H9 (cell line): ENCODE measurements at regions not wholly inside any gene's neighbourhood (a gene's known extent, or its start where the extent isn't known, plus 50 kb on each side); places are given as distances from the start of the nearest gene placed in this dataset.

Experiments used
- DNase-seq: peaks from one replicate; pipeline ENCODE4 v3.0.0-alpha.2; 2017
- H2AFZ ChIP-seq: one replicate; pipeline ENCODE4 v1.6.1; 2013; ENCODE audit warnings: mild to moderate bottlenecking, low read length, control low read depth, moderate library complexity
- H2AK5ac ChIP-seq: 2 replicates; pipeline ENCODE4 v1.6.1; 2013; ENCODE audit warnings: low read length, control low read depth, mixed read lengths; ENCODE audit not compliant: insufficient read length
- H2BK120ac ChIP-seq: one replicate; pipeline ENCODE4 v1.6.1; 2013; ENCODE audit warnings: low read depth, mild to moderate bottlenecking, low read length, control low read depth, inconsistent platforms; ENCODE audit not compliant: poor library complexity, severe bottlenecking
- H2BK12ac ChIP-seq: 2 replicates; pipeline ENCODE4 v1.6.1; 2013; ENCODE audit warnings: low read length, control low read depth, mixed read lengths, low read depth; ENCODE audit not compliant: insufficient read length
- H2BK15ac ChIP-seq: 2 replicates; pipeline ENCODE4 v1.6.1; 2013; ENCODE audit warnings: low read depth, low read length, control low read depth
- H2BK20ac ChIP-seq: one replicate; pipeline ENCODE4 v1.6.1; 2013; ENCODE audit warnings: low read depth, mild to moderate bottlenecking, low read length, control low read depth, inconsistent platforms; ENCODE audit not compliant: poor library complexity, severe bottlenecking
- H2BK5ac ChIP-seq: 2 replicates; pipeline ENCODE4 v1.6.1; 2013; ENCODE audit warnings: low read length, control low read depth, mixed read lengths; ENCODE audit not compliant: insufficient read length
- H3K14ac ChIP-seq: 2 replicates; pipeline ENCODE4 v1.6.1; 2013; ENCODE audit warnings: low read length, control low read depth; ENCODE audit not compliant: insufficient read depth
- H3K18ac ChIP-seq: 2 replicates; pipeline ENCODE4 v1.6.1; 2013; ENCODE audit warnings: low read depth, mild to moderate bottlenecking, mixed read lengths, low read length, control low read depth; ENCODE audit not compliant: insufficient read length
- H3K23ac ChIP-seq: 2 replicates; pipeline ENCODE4 v1.6.1; 2013; ENCODE audit warnings: low read length, control low read depth, mixed read lengths, low read depth; ENCODE audit not compliant: insufficient read length
- H3K23me2 ChIP-seq: 2 replicates; pipeline ENCODE4 v1.6.1; 2013; ENCODE audit warnings: low read depth, mild to moderate bottlenecking, mixed read lengths, low read length, control low read depth; ENCODE audit not compliant: insufficient read length, poor library complexity, severe bottlenecking
- H3K27ac ChIP-seq: 2 replicates; pipeline ENCODE4 v1.5.1; 2013; ENCODE audit warnings: low read length, control low read depth, mixed read lengths, low read depth; ENCODE audit not compliant: insufficient read length
- H3K27me3 ChIP-seq: 2 replicates; pipeline ENCODE4 v1.6.1; 2013; ENCODE audit warnings: low read length, control low read depth, inconsistent platforms; ENCODE audit not compliant: insufficient read depth
- H3K4ac ChIP-seq: 2 replicates; pipeline ENCODE4 v1.6.1; 2013; ENCODE audit warnings: low read depth, mild to moderate bottlenecking, control low read depth, inconsistent platforms, low read length, moderate library complexity
- H3K4me1 ChIP-seq: 2 replicates; pipeline ENCODE4 v1.6.1; 2013; ENCODE audit warnings: low read length, control low read depth, inconsistent platforms; ENCODE audit not compliant: insufficient read depth
- H3K4me2 ChIP-seq: 2 replicates; pipeline ENCODE4 v1.6.1; 2013; ENCODE audit warnings: low read length, control low read depth, mixed read lengths; ENCODE audit not compliant: insufficient read length, insufficient read depth
- H3K56ac ChIP-seq: 2 replicates; pipeline ENCODE4 v1.6.1; 2013; ENCODE audit warnings: low read depth, mild to moderate bottlenecking, mixed read lengths, low read length, control low read depth; ENCODE audit not compliant: insufficient read length
- H3K79me1 ChIP-seq: 2 replicates; pipeline ENCODE4 v1.6.1; 2013; ENCODE audit warnings: low read depth, mild to moderate bottlenecking, moderate library complexity, low read length, control low read depth, inconsistent platforms; ENCODE audit not compliant: insufficient read depth, poor library complexity, severe bottlenecking
- H3K79me2 ChIP-seq: 2 replicates; pipeline ENCODE4 v1.6.1; 2013; ENCODE audit warnings: low read length, control low read depth, inconsistent platforms; ENCODE audit not compliant: insufficient read depth
- H3K9ac ChIP-seq: 2 replicates; pipeline ENCODE4 v1.6.1; 2013; ENCODE audit warnings: low read length, control low read depth, mixed read lengths; ENCODE audit not compliant: insufficient read length; ENCODE audit errors: extremely low read depth
- H3K9me3 ChIP-seq: one replicate; pipeline ENCODE4 v1.6.1; 2013; ENCODE audit warnings: low read depth, low read length, inconsistent platforms; ENCODE audit not compliant: control insufficient read depth
- H3T11ph ChIP-seq: one replicate; pipeline ENCODE4 v1.6.1; 2013; ENCODE audit warnings: mild to moderate bottlenecking, low read length, control low read depth, inconsistent platforms
- H4K20me1 ChIP-seq: one replicate; pipeline ENCODE4 v1.6.1; 2013; ENCODE audit not compliant: control insufficient read depth, insufficient read length, insufficient read depth
- H4K5ac ChIP-seq: 2 replicates; pipeline ENCODE4 v1.6.1; 2013; ENCODE audit warnings: low read depth, mild to moderate bottlenecking, mixed read lengths, low read length, control low read depth; ENCODE audit not compliant: insufficient read length
- H4K8ac ChIP-seq: replicated peaks from 2 replicates; pipeline ENCODE4 v1.6.1; 2013; ENCODE audit warnings: low read length, control low read depth, mixed read lengths, low read depth; ENCODE audit not compliant: insufficient read length
- H4K91ac ChIP-seq: 2 replicates; pipeline ENCODE4 v1.6.1; 2013; ENCODE audit warnings: low read depth, mild to moderate bottlenecking, moderate library complexity, mixed read lengths, low read length, control low read depth; ENCODE audit not compliant: insufficient read length
- H3K27ac Mint-ChIP-seq, 3 experiments: 2 replicates in 2 of 3; 3 replicates in 1 of 3; pipeline ENCODE4 v1.8.0; 2020 to 2021; ENCODE audit warnings: mixed read lengths in 3 of 3, mild to moderate bottlenecking in 1 of 3, moderate library complexity in 1 of 3
- H3K27me3 Mint-ChIP-seq: 2 replicates; pipeline ENCODE4 v1.8.0; 2021; ENCODE audit warnings: low read depth, mild to moderate bottlenecking, moderate library complexity, mixed read lengths
- H3K36me3 Mint-ChIP-seq, 3 experiments: 2 replicates in 2 of 3; 3 replicates in 1 of 3; pipeline ENCODE4 v1.8.0; 2020 to 2021; ENCODE audit warnings: low read depth in 3 of 3, mixed read lengths in 3 of 3; ENCODE audit not compliant: insufficient read depth in 1 of 3
- H3K4me1 Mint-ChIP-seq, 2 experiments: 2 replicates each; pipeline ENCODE4 v1.8.0; 2020; ENCODE audit warnings: mixed read lengths in 2 of 2
- H3K4me3 Mint-ChIP-seq, 2 experiments: 2 replicates in 1 of 2; 3 replicates in 1 of 2; pipeline ENCODE4 v1.8.0; 2020 to 2021; ENCODE audit warnings: mild to moderate bottlenecking in 2 of 2, mixed read lengths in 2 of 2, moderate library complexity in 1 of 2
- H3K9me3 Mint-ChIP-seq, 2 experiments: 2 replicates in 1 of 2; 3 replicates in 1 of 2; pipeline ENCODE4 v1.8.0; 2020; ENCODE audit warnings: mild to moderate bottlenecking in 2 of 2, mixed read lengths in 2 of 2, moderate library complexity in 1 of 2
- WGBS: extraction: QIAGEN DNeasy Blood & Tissue Kit; methylation state at CpG from one replicate; pipeline ENCODE4 v1.1.7; 2013; ENCODE audit warnings: missing lambda C conversion rate, low lambda C conversion rate, mixed read lengths; ENCODE audit not compliant: insufficient read length; ENCODE audit errors: extremely low coverage; 5-methylcytosine and 5-hydroxymethylcytosine counted together
- TF ChIP-seq, protein P1 (sequence below): fragments of 200-600 bp; sonication (generic); conservative IDR thresholded peaks from 3 replicates; pipeline ENCODE4 v1.8.0; 2021; ENCODE audit warnings: antibody characterized with exemption, mild to moderate bottlenecking

DNA sequence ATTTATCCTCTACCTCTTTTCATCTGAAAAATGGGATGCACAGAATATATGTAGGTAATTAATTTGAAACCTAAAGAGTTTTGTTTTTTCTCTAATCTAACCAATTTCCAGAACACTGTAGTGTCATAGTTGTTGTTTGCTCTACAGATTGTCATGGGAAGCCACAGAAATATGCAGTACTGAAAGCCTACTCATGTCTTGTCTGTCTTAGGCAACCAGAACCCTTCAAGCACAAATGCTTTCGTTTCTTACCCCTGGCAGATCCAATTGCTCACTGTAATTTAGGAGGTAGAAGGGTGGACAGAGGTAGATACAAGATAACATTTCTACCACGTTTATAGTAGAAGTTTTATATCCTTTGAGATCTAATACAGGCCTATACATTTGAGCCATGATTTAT lies 330.2 kb upstream of the NOVA1 start:
- H2AFZ ChIP-seq: no peak overlapping the region

More for the DNA sequence above, 330.2 kb upstream of the NOVA1 start:
- H3K18ac ChIP-seq: no peak overlapping the region
- Mint-ChIP-seq H3K36me3 (no peaks in the 10 kb centered on the region), H3K27me3 (no peaks in the 10 kb centered on the region), H3K9me3 (no peaks in the 10 kb centered on the region; a peak in 1 of 5 replicates), H3K27ac (no peak overlapping the region), H3K4me3 (no peak overlapping the region), H3K4me1 (peaks cover 25 to 30% of the 10 kb centered on the region in 2 experiments)
- H3K56ac ChIP-seq: no peak overlapping the region
- no peak overlapping the region for H2AK5ac ChIP-seq
- H2BK120ac ChIP-seq: no peak overlapping the region
- no peaks in the 10 kb centered on the region for H3K23me2 ChIP-seq
- H3K4me1 ChIP-seq: peaks cover 7% of the 10 kb centered on the region; the same call in 1 of the 2 replicates
- no peak overlapping the region for H3T11ph ChIP-seq
- H3K9ac ChIP-seq: no peak overlapping the region
- no peak overlapping the region for H2BK5ac ChIP-seq
- H3K27me3 ChIP-seq: no peaks in the 10 kb centered on the region
- H3K14ac ChIP-seq: no peak overlapping the region
- no peaks in the 10 kb centered on the region for H3K79me1 ChIP-seq
- no peak overlapping the region for H4K8ac ChIP-seq
- H3K23ac ChIP-seq: no peak overlapping the region
- no peak for DNase-seq
- no peak overlapping the region for H4K5ac ChIP-seq
- no peak overlapping the region for H2BK15ac ChIP-seq
- no CpG with 5 or more reads among the region's 2 CpGs for WGBS
- H2BK20ac ChIP-seq: no peak overlapping the region
- H3K79me2 ChIP-seq: no peaks in the 10 kb centered on the region
- H2BK12ac ChIP-seq: no peak overlapping the region
- H3K27ac ChIP-seq: no peak overlapping the region
- no peak overlapping the region for H3K4me2 ChIP-seq
- H3K4ac ChIP-seq: no peak overlapping the region
- H3K9me3 ChIP-seq: no peaks in the 10 kb centered on the region
- H4K20me1 ChIP-seq: no peaks in the 10 kb centered on the region
- no peak overlapping the region for H4K91ac ChIP-seq
- TF ChIP-seq, protein P1, sequence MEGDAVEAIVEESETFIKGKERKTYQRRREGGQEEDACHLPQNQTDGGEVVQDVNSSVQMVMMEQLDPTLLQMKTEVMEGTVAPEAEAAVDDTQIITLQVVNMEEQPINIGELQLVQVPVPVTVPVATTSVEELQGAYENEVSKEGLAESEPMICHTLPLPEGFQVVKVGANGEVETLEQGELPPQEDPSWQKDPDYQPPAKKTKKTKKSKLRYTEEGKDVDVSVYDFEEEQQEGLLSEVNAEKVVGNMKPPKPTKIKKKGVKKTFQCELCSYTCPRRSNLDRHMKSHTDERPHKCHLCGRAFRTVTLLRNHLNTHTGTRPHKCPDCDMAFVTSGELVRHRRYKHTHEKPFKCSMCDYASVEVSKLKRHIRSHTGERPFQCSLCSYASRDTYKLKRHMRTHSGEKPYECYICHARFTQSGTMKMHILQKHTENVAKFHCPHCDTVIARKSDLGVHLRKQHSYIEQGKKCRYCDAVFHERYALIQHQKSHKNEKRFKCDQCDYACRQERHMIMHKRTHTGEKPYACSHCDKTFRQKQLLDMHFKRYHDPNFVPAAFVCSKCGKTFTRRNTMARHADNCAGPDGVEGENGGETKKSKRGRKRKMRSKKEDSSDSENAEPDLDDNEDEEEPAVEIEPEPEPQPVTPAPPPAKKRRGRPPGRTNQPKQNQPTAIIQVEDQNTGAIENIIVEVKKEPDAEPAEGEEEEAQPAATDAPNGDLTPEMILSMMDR: no peak
